K562 (cell line): ENCODE measurements at regions not wholly inside any gene's neighbourhood (a gene's known extent, or its start where the extent isn't known, plus 50 kb on each side); places are given as distances from the start of the nearest gene placed in this dataset.

ENCODE experiments used
- ATAC-seq: fragments of 200-7000 bp; cut with Tn5 transposase; 3 replicates; pipeline ENCODE4 v1.9.1; 2020; ENCODE audit warnings: moderate library complexity
- BruUV-seq: library from RNA; stranded (reverse); fragments of 400-500 nt; replicated peaks from 2 replicates; lab custom pipeline; 2021; lab: Mats Ljungman, UMichigan
- CTCF ChIA-PET: fragments of 300-600 bp; formaldehyde crosslinking; extraction: SDS; loops from one replicate; lab custom pipeline; 2021; ENCODE audit warnings: low intra/inter-chr PET ratio; lab: Yijun Ruan, JAX
- POLR2A ChIA-PET: fragments of 300-600, 350-650 bp; sonication (Branson Sonifier 250); formaldehyde crosslinking; extraction: SDS; loops from one replicate; lab custom pipeline; 2021; ENCODE audit warnings: antibody characterized with exemption, inconsistent platforms; lab: Yijun Ruan, JAX
- DNase-seq, 4 experiments: peaks; one replicate each; pipeline versions ENCODE4 v3.0.0 to v3.0.0-alpha.2; 2011 to 2018; ENCODE audit warnings: low spot score in 3 of 4, mixed read lengths in 3 of 4; ENCODE audit errors: extremely low read depth in 1 of 4
- FAIRE-seq: peaks from 2 replicates; lab custom pipeline; 2011; peaks lifted over from hg19 to GRCh38; lab: Jason Lieb, UNC
- H2AFZ ChIP-seq: 2 replicates; pipeline ENCODE4 v1.6.0; 2011; ENCODE audit warnings: low read depth, low read length, control low read depth, inconsistent platforms
- H3K27ac ChIP-seq: fragments of 200-600 bp; 3 replicates; pipeline ENCODE4 v1.8.0; 2011; ENCODE audit warnings: low read depth, mild to moderate bottlenecking, control low read depth, inconsistent platforms, low read length, moderate library complexity, mixed read lengths; ENCODE audit errors: extremely low read depth
- H3K27me3 ChIP-seq, 2 experiments: fragments of 300-600 bp in 1 of 2; 2 replicates in 1 of 2; 3 replicates in 1 of 2; pipeline versions ENCODE4 v1.6.0 to v1.8.0; 2011; ENCODE audit warnings: inconsistent platforms in 2 of 2, low read length in 2 of 2, mild to moderate bottlenecking in 1 of 2, mixed read lengths in 1 of 2, moderate library complexity in 1 of 2; ENCODE audit not compliant: control insufficient read depth in 2 of 2, insufficient read depth in 2 of 2
- H3K36me3 ChIP-seq: fragments of 300-600 bp; 3 replicates; pipeline ENCODE4 v1.8.0; 2011; ENCODE audit warnings: mild to moderate bottlenecking, low read length, inconsistent platforms; ENCODE audit not compliant: control insufficient read depth, insufficient read depth
- H3K4me1 ChIP-seq, 2 experiments: fragments of 200-600 bp in 1 of 2; replicated peaks in 1 of 2; 2 replicates in 1 of 2; 3 replicates in 1 of 2; pipeline versions ENCODE4 v1.5.1 to v1.8.0; 2011; ENCODE audit warnings: inconsistent platforms in 2 of 2, low read length in 2 of 2, mild to moderate bottlenecking in 1 of 2, mixed read lengths in 1 of 2, moderate library complexity in 1 of 2; ENCODE audit not compliant: control insufficient read depth in 2 of 2, insufficient read depth in 2 of 2
- H3K4me2 ChIP-seq: 2 replicates; pipeline ENCODE4 v1.6.1; 2011; ENCODE audit warnings: low read length, control low read depth, inconsistent platforms, mixed read lengths; ENCODE audit not compliant: insufficient read depth
- H3K4me3 ChIP-seq: fragments of 200-600 bp; sonication (generic), shearing (Covaris generic); 2 replicates; pipeline ENCODE4 v1.5.1; 2016; ENCODE audit warnings: control low read depth, inconsistent platforms
- H3K79me2 ChIP-seq: fragments of 200-600 bp; 3 replicates; pipeline ENCODE4 v1.8.0; 2011; ENCODE audit warnings: low read length, inconsistent platforms; ENCODE audit not compliant: control insufficient read depth, insufficient read depth
- H3K9ac ChIP-seq, 2 experiments: 2 replicates each; pipeline versions ENCODE4 v1.6.0 to v1.6.1; 2011; ENCODE audit warnings: low read depth in 2 of 2, low read length in 2 of 2, control low read depth in 1 of 2, inconsistent platforms in 1 of 2, mild to moderate bottlenecking in 1 of 2, mixed read lengths in 1 of 2; ENCODE audit not compliant: insufficient read depth in 1 of 2
- H3K9me1 ChIP-seq: one replicate; pipeline ENCODE4 v1.6.0; 2011; ENCODE audit warnings: inconsistent platforms, mild to moderate bottlenecking, low read length, moderate library complexity; ENCODE audit not compliant: control insufficient read depth, insufficient read depth
- H3K9me3 ChIP-seq: replicated peaks from 2 replicates; pipeline ENCODE4 v1.5.1; 2011; ENCODE audit warnings: low read depth, low read length, inconsistent platforms; ENCODE audit not compliant: control insufficient read depth, insufficient read depth
- H4K20me1 ChIP-seq: replicated peaks from 2 replicates; pipeline ENCODE4 v1.6.1; 2011; ENCODE audit warnings: low read length, inconsistent platforms, mixed read lengths; ENCODE audit not compliant: control insufficient read depth, insufficient read depth
- BCLAF1 ChIP-seq, 2 experiments: fragments of 450-650 bp in 1 of 2; IDR thresholded peaks; 2 replicates each; pipeline ENCODE4 v1.6.1; 2011 to 2017; ENCODE audit warnings: low read depth in 2 of 2, antibody characterized with exemption in 1 of 2, borderline replicate concordance in 1 of 2, low read length in 1 of 2, mild to moderate bottlenecking in 1 of 2, mixed read lengths in 1 of 2; ENCODE audit not compliant: control insufficient read depth in 1 of 2
- CBX3 ChIP-seq, 2 experiments: IDR thresholded peaks; 1 replicate in 1 of 2; 2 replicates in 1 of 2; pipeline ENCODE4 v1.6.1; 2012; ENCODE audit warnings: inconsistent platforms in 2 of 2, low read length in 2 of 2, borderline replicate concordance in 1 of 2, control low read depth in 1 of 2
- E2F6 ChIP-seq, 2 experiments: IDR thresholded peaks; 2 replicates each; pipeline ENCODE4 v1.6.1; 2011; ENCODE audit warnings: borderline replicate concordance in 1 of 2, control low read depth in 1 of 2, low read depth in 1 of 2, low read length in 1 of 2, mild to moderate bottlenecking in 1 of 2, mixed read lengths in 1 of 2, moderate library complexity in 1 of 2; ENCODE audit not compliant: insufficient read depth in 1 of 2, insufficient read length in 1 of 2, poor library complexity in 1 of 2, severe bottlenecking in 1 of 2; ENCODE audit errors: extremely low read depth in 1 of 2
- HOMEZ ChIP-seq: fragments of 250-450 bp; sonication (Bioruptor Pico); IDR thresholded peaks from 2 replicates; pipeline ENCODE4 v1.4.0; 2020; ENCODE audit warnings: mild to moderate bottlenecking, moderate library complexity
- NELFE ChIP-seq: IDR thresholded peaks from 2 replicates; pipeline ENCODE4 v1.6.1; 2011; ENCODE audit warnings: mild to moderate bottlenecking; ENCODE audit not compliant: insufficient read depth, insufficient read length
- NR3C1 ChIP-seq: sonication (generic); formaldehyde crosslinking; IDR thresholded peaks from 2 replicates; pipeline ENCODE4 v1.8.1; 2022; ENCODE audit warnings: missing genetic modification reagents
- SNAPC5 ChIP-seq: fragments of 250-450 bp; sonication (Bioruptor Pico); IDR thresholded peaks from 2 replicates; pipeline ENCODE4 v1.8.0; 2021; ENCODE audit warnings: moderate library complexity, mild to moderate bottlenecking, inconsistent platforms
- XRCC4 ChIP-seq: IDR thresholded peaks from one replicate; pipeline ENCODE4 v1.6.1; 2011; ENCODE audit not compliant: insufficient read depth, insufficient read length; ENCODE audit errors: extremely low read depth
- XRCC5 ChIP-seq: fragments of 200-400 bp; formaldehyde crosslinking; IDR thresholded peaks from 2 replicates; pipeline ENCODE4 v1.6.1; 2017; ENCODE audit warnings: low read depth, mild to moderate bottlenecking, low read length
- ZNF280B ChIP-seq: fragments of 250-450 bp; sonication (Bioruptor Pico); IDR thresholded peaks from 2 replicates; pipeline ENCODE4 v1.5.1; 2021; ENCODE audit warnings: mild to moderate bottlenecking
- ZNF316 ChIP-seq: fragments of 450-650 bp; IDR thresholded peaks from 2 replicates; pipeline ENCODE4 v1.6.1; 2016
- ZNF740 ChIP-seq, 3 experiments: fragments of 200-800 bp in 1 of 3; sonication (Bioruptor generic) in 1 of 3; sonication (generic) in 1 of 3; formaldehyde crosslinking in 1 of 3; IDR thresholded peaks; 2 replicates each; pipeline versions ENCODE4 v1.6.1 to v1.8.0; 2016 to 2022; ENCODE audit warnings: mild to moderate bottlenecking in 2 of 3, missing compliant biosample characterization in 2 of 3, missing genetic modification characterization in 2 of 3, missing genetic modification reagents in 1 of 3
- ZNF75A ChIP-seq: fragments of 450-650 bp; formaldehyde crosslinking; IDR thresholded peaks from 2 replicates; pipeline ENCODE4 v1.4.0; 2020; ENCODE audit warnings: mild to moderate bottlenecking
- WGBS: fragments of 100-300 bp; shearing (Covaris generic); methylation state at CpG from one replicate; pipeline ENCODE4 v1.1.6; 2016; ENCODE audit warnings: low coverage, mixed read lengths; ENCODE audit not compliant: insufficient coverage; ENCODE audit errors: missing lambda C conversion rate; 5-methylcytosine and 5-hydroxymethylcytosine counted together
- in situ Hi-C: fragments of 300-500 bp; cut with MboI; formaldehyde crosslinking; loops from 4 replicates; pipeline ENCODE4 v1.15.0; 2018; ENCODE audit warnings: inconsistent platforms, mixed read lengths
- intact Hi-C: fragments of 100-400 bp; cut with micrococcal nuclease; formaldehyde crosslinking; loops from 2 replicates; pipeline ENCODE4 v1.14.2; 2022

GRCh38 chr17:13996276-13996675, 73.0 kb upstream of the COX10 start:
- H3K27me3 ChIP-seq = peaks cover 0 to 4% of the 10 kb centered on the region in 2 experiments; a peak in 2 of 5 replicates
- no peak overlapping the region for H3K4me2 ChIP-seq
- H3K27ac ChIP-seq = no peak overlapping the region
- intact Hi-C loops = no loop called here
- no peak overlapping the region for H3K4me3 ChIP-seq
- WGBS = 4% methylated on average over 7 of the region's 7 CpGs
- no peak for ATAC-seq
- H3K4me1 ChIP-seq = no peaks in the 10 kb centered on the region
- ChIA-PET POLR2A (interaction anchor here (0.9 kb wide), 1 partner anchor 9 kb away, joined by 3 read pairs; no protein-coding TSS in a partner anchor), CTCF (no interaction called here)
- no peaks in the 10 kb centered on the region for H3K9me3 ChIP-seq
- H4K20me1 ChIP-seq = no peaks in the 10 kb centered on the region; the same call in 1 of the 2 replicates
- no TSS peak for BruUV-seq
- H3K9me1 ChIP-seq = no peaks in the 10 kb centered on the region
- in situ Hi-C loops = no loop called here
- FAIRE-seq = no peak
- no peak overlapping the region for H3K9ac ChIP-seq
- no peak overlapping the region for H2AFZ ChIP-seq
- H3K79me2 ChIP-seq = no peaks in the 10 kb centered on the region
- H3K36me3 ChIP-seq = no peaks in the 10 kb centered on the region
- DNase-seq = no peak
- TF ChIP-seq ZNF740 (CRISPR knock-in tag; IDR thresholded peaks at IDR 0.05) (no peak), ZNF740 (tag; IDR thresholded peaks at IDR 0.05) (no peak), XRCC4 (no peak), BCLAF1 (IDR thresholded peaks at IDR 0.05; ENCODE audit: borderline replicate concordance in 1 of 2, control insufficient read depth in 1 of 2, low read depth in 2 of 2, low read length in 1 of 2) (no peak), ZNF280B (no peak), XRCC5 (no peak), CBX3 (IDR thresholded peaks at IDR 0.05; ENCODE audit: borderline replicate concordance in 1 of 2, low read length in 2 of 2) (no peak), HOMEZ (CRISPR knock-in tag) (no peak), SNAPC5 (CRISPR knock-in tag) (no peak), NR3C1 (CRISPR knock-in tag) (no peak), NELFE (no peak), ZNF75A (CRISPR knock-in tag) (no peak), E2F6 (IDR thresholded peaks at IDR 0.05; ENCODE audit: borderline replicate concordance in 1 of 2, extremely low read depth in 1 of 2, insufficient read depth in 1 of 2, insufficient read length in 1 of 2, low read depth in 1 of 2, low read length in 1 of 2, poor library complexity in 1 of 2, severe bottlenecking in 1 of 2) (no peak), ZNF316 (no peak)
